Suppressor macrophage treated with lipopolysaccharide for 1 hour (primary cell): ENCODE measurements at regions not wholly inside any gene's neighbourhood (a gene's known extent, or its start where the extent isn't known, plus 50 kb on each side); places are given as distances from the start of the nearest gene placed in this dataset.
"Not testable (repeated sequence)": the region's sequence is repeated elsewhere in the genome, so short reads cannot be mapped to it uniquely, and the experiment has no call there.

Experiments
- DNase-seq, 3 donors: peaks; one replicate each; pipeline ENCODE4 v3.0.0-alpha.2; 2020 to 2022

GRCh38 chr1:199466961-199467360 lies 560.5 kb upstream of the NR5A2 start:
- no peak for DNase-seq

GRCh38 chr1:199472018-199472417 lies 555.5 kb upstream of the NR5A2 start:
- no peak for DNase-seq

- no peak for DNase-seq
These were observed 554.5 kb upstream of the NR5A2 start for GRCh38 chr1:199472978-199473377.

- no peak for DNase-seq
These were observed 552.8 kb upstream of the NR5A2 start for GRCh38 chr1:199474738-199475137.

- DNase-seq = no peak
These were observed 545.1 kb upstream of the NR5A2 start for GRCh38 chr1:199482426-199482825.

- DNase-seq = no peak
These were observed 537.9 kb upstream of the NR5A2 start for GRCh38 chr1:199489594-199489993.

GRCh38 chr1:199490769-199491527 lies 536.6 kb upstream of the NR5A2 start:
- DNase-seq = no peak

GRCh38 chr1:199495432-199495831 lies 532.1 kb upstream of the NR5A2 start:
- DNase-seq = no peak

- peak; percentile 60 to 77 (median 76) for DNase-seq
These were observed 528.7 kb upstream of the NR5A2 start for GRCh38 chr1:199498802-199499201.

GRCh38 chr1:199508072-199508471 lies 519.4 kb upstream of the NR5A2 start:
- DNase-seq = no peak

GRCh38 chr1:199508653-199509052 lies 518.9 kb upstream of the NR5A2 start:
- DNase-seq = no peak

GRCh38 chr1:199509456-199509855 lies 518.1 kb upstream of the NR5A2 start:
- DNase-seq = no peak

GRCh38 chr1:199510314-199510713 lies 517.2 kb upstream of the NR5A2 start:
- DNase-seq = no peak

GRCh38 chr1:199512037-199512710 lies 515.3 kb upstream of the NR5A2 start:
- no peak for DNase-seq

GRCh38 chr1:199515261-199515660 lies 512.2 kb upstream of the NR5A2 start:
- DNase-seq = peak in 1 of 3 donors; percentile 7

GRCh38 chr1:199522338-199522737 lies 505.2 kb upstream of the NR5A2 start:
- DNase-seq = no peak

GRCh38 chr1:199522936-199523335 lies 504.6 kb upstream of the NR5A2 start:
- DNase-seq = no peak

GRCh38 chr1:199529324-199529723 lies 498.2 kb upstream of the NR5A2 start:
- DNase-seq = no peak

- not testable (repeated sequence) for DNase-seq
These were observed 494.1 kb upstream of the NR5A2 start for GRCh38 chr1:199533361-199533760.

GRCh38 chr1:199545780-199546179 lies 481.7 kb upstream of the NR5A2 start:
- DNase-seq = peak in 1 of 3 donors; percentile 1

GRCh38 chr1:199546323-199546722 lies 481.2 kb upstream of the NR5A2 start:
- DNase-seq = peak; percentile 1 to 20 (median 5)

GRCh38 chr1:199549421-199549820 lies 478.1 kb upstream of the NR5A2 start:
- no peak for DNase-seq

- DNase-seq = no peak
These were observed 477.1 kb upstream of the NR5A2 start for GRCh38 chr1:199550199-199551065.
